Stomach (tissue), 4 donors: ENCODE measurements at regions not wholly inside any gene's neighbourhood (a gene's known extent, or its start where the extent isn't known, plus 50 kb on each side); places are given as distances from the start of the nearest gene placed in this dataset.

Experiments
- EP300 ChIP-seq: sonication (generic); formaldehyde crosslinking; IDR thresholded peaks from one replicate; pipeline ENCODE4 v1.6.1; 2017; ENCODE audit warnings: antibody characterized with exemption
- POLR2A ChIP-seq, 4 donors: fragments of 450-650 bp; IDR thresholded peaks; one replicate each; pipeline ENCODE4 v1.6.1; 2016; ENCODE audit warnings: antibody characterized with exemption in 4 of 4, control low read depth in 2 of 4, mild to moderate bottlenecking in 1 of 4, moderate library complexity in 1 of 4
- POLR2AphosphoS5 ChIP-seq, 3 donors: sonication (generic); formaldehyde crosslinking; IDR thresholded peaks; one replicate each; pipeline ENCODE4 v1.6.1; 2016; ENCODE audit warnings: antibody characterized with exemption in 3 of 3
- TF ChIP-seq, protein P1 (sequence below), 7 experiments: fragments of 450-650 bp in 4 of 7; fragments of 200-600 bp in 3 of 7; sonication (generic) in 3 of 7; IDR thresholded peaks; one replicate each; pipeline ENCODE4 v1.5.1; 2016 to 2019; ENCODE audit warnings: antibody characterized with exemption in 7 of 7, control low read depth in 2 of 7, mild to moderate bottlenecking in 1 of 7

- TF ChIP-seq, protein P1, sequence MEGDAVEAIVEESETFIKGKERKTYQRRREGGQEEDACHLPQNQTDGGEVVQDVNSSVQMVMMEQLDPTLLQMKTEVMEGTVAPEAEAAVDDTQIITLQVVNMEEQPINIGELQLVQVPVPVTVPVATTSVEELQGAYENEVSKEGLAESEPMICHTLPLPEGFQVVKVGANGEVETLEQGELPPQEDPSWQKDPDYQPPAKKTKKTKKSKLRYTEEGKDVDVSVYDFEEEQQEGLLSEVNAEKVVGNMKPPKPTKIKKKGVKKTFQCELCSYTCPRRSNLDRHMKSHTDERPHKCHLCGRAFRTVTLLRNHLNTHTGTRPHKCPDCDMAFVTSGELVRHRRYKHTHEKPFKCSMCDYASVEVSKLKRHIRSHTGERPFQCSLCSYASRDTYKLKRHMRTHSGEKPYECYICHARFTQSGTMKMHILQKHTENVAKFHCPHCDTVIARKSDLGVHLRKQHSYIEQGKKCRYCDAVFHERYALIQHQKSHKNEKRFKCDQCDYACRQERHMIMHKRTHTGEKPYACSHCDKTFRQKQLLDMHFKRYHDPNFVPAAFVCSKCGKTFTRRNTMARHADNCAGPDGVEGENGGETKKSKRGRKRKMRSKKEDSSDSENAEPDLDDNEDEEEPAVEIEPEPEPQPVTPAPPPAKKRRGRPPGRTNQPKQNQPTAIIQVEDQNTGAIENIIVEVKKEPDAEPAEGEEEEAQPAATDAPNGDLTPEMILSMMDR (IDR thresholded peaks at IDR 0.05), result no peak
- TF ChIP-seq POLR2A (IDR thresholded peaks at IDR 0.05) (no peak), POLR2AphosphoS5 (IDR thresholded peaks at IDR 0.05) (no peak), EP300 (no peak)
Observed at GRCh38 chr2:64832936-64833335, 156.3 kb upstream of the SLC1A4 start.
